ENCODE measurements at regions not wholly inside any gene's neighbourhood (a gene's known extent, or its start where the extent isn't known, plus 50 kb on each side); places are given as distances from the start of the nearest gene placed in this dataset.

DNA sequence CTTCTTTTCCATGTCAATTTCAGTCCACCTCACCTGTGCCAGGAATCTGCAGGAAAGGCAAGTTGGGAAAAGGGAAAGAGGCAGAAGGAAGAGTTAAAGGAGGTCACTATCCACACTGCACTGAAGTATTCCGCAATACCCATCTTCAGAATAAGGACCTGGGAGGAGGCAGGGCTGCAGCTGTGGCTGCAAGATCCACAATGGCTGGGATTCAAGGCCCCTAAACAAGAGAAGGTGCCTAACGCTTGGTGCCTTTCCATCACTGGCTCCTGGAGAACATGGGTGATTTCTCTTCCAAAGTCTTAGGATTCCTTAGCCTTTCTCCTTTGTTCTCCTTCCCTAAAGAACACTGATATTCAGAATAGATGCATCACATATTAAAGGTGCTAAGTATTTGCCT, 204.0 kb downstream of the GRIN2B start:
- Histone ChIP-seq H3K4me1 (no peaks in the 10 kb centered on the region), H3K36me3 (no peaks in the 10 kb centered on the region), H3K27me3 (no peaks in the 10 kb centered on the region), H3K27ac (no peak overlapping the region), H3K9me3 (no peaks in the 10 kb centered on the region), H3K4me3 (no peak overlapping the region)
- DNase-seq (no peak), ATAC-seq (no peak)
- 93 to 96% methylated on average over 2 of the region's 2 CpGs for WGBS, 2 donors
- TF ChIP-seq, protein P1, sequence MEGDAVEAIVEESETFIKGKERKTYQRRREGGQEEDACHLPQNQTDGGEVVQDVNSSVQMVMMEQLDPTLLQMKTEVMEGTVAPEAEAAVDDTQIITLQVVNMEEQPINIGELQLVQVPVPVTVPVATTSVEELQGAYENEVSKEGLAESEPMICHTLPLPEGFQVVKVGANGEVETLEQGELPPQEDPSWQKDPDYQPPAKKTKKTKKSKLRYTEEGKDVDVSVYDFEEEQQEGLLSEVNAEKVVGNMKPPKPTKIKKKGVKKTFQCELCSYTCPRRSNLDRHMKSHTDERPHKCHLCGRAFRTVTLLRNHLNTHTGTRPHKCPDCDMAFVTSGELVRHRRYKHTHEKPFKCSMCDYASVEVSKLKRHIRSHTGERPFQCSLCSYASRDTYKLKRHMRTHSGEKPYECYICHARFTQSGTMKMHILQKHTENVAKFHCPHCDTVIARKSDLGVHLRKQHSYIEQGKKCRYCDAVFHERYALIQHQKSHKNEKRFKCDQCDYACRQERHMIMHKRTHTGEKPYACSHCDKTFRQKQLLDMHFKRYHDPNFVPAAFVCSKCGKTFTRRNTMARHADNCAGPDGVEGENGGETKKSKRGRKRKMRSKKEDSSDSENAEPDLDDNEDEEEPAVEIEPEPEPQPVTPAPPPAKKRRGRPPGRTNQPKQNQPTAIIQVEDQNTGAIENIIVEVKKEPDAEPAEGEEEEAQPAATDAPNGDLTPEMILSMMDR (IDR thresholded peaks at IDR 0.05) = no peak
- intact Hi-C loops (cut with DNase I) = no loop called here

DNA sequence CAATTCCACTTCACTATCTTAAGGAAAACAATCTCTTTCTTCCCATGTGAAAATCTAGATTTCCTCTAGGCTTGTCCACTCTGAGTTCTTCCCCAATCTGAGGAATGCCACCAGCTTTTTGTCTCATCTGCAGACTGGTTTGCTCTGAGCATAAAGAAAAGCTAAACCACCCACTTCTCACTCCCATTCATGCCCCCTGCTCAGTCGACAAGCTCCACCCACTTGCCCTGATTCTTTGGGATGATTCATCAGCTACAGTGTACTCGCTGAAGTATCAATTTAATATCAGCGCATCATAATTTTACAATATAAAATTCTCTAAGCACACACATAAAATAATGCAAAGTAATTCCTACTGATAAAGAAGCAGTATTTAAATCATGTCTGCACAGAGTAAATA, 209.1 kb downstream of the GRIN2B start:
- intact Hi-C loops (cut with DNase I) = no loop called here
- H3K4me3 ChIP-seq = no peak overlapping the region
- TF ChIP-seq, protein P1 (IDR thresholded peaks at IDR 0.05) = no peak
- peaks cover 0 to 8% (median 0%) of the 10 kb centered on the region in 7 donors for H3K27me3 ChIP-seq
- WGBS, 2 donors = 58 to 86% methylated on average over 3 of the region's 3 CpGs
- ATAC-seq (no peak), DNase-seq (no peak)
- H3K36me3 ChIP-seq = no peaks in the 10 kb centered on the region
- H3K27ac ChIP-seq = no peak overlapping the region
- no peaks in the 10 kb centered on the region for H3K9me3 ChIP-seq
- H3K4me1 ChIP-seq = no peaks in the 10 kb centered on the region

DNA sequence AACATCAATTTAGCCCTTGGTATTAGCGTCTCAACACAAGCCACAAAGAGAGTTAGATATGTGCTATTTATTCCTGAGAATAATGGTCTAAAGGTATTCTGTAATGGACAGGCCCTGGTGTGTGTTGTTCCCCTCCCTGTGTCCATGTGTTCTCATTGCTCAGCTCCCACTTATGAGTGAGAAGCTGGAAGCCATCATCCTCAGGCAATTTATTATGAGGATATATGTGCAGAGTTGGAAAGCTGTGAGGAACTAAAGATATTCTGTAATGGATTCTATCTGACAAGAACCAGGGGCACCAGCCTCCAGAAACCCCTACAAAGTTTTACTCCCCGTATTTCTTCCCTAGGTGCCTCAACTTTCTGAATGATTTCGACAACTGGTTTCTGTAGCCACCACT, 210.8 kb downstream of the GRIN2B start:
- peaks cover 0 to 8% (median 0%) of the 10 kb centered on the region in 7 donors for H3K27me3 ChIP-seq
- intact Hi-C loops (cut with DNase I) = no loop called here
- DNase-seq = no peak
- H3K4me1 ChIP-seq = no peaks in the 10 kb centered on the region
- WGBS, 2 donors = 75 to 87% methylated on average over 3 of the region's 3 CpGs
- H3K27ac ChIP-seq = no peak overlapping the region
- H3K9me3 ChIP-seq = no peaks in the 10 kb centered on the region
- no peak for ATAC-seq
- no peaks in the 10 kb centered on the region for H3K36me3 ChIP-seq
- TF ChIP-seq, protein P1 (IDR thresholded peaks at IDR 0.05) = no peak
- H3K4me3 ChIP-seq = no peak overlapping the region

DNA sequence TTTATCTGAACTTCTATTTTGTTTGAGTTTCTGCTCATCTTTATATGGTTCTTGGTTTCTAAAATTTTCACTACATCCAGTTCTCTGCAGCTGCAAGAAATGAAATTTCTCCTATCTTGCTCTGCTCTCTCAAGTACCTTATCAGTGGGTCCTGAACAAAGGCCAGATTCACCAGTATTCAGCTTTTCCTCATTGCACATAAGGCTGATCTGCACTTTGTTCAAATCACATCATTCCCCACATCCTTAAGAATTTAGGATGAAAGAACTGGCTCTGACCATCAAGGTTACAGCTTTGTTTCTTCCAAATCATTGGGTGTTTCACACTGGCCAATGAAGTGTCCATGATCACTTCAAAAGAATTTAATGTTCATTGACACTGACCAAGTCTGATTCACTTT, 211.4 kb downstream of the GRIN2B start:
- Histone ChIP-seq H3K27me3 (peaks cover 0 to 8% (median 0%) of the 10 kb centered on the region in 7 donors), H3K27ac (no peak overlapping the region), H3K4me1 (no peaks in the 10 kb centered on the region), H3K4me3 (no peak overlapping the region), H3K9me3 (no peaks in the 10 kb centered on the region), H3K36me3 (no peaks in the 10 kb centered on the region)
- no peak for ATAC-seq
- DNase-seq = no peak
- intact Hi-C loops (cut with DNase I) = no loop called here
- TF ChIP-seq, protein P1 (IDR thresholded peaks at IDR 0.05) = no peak

DNA sequence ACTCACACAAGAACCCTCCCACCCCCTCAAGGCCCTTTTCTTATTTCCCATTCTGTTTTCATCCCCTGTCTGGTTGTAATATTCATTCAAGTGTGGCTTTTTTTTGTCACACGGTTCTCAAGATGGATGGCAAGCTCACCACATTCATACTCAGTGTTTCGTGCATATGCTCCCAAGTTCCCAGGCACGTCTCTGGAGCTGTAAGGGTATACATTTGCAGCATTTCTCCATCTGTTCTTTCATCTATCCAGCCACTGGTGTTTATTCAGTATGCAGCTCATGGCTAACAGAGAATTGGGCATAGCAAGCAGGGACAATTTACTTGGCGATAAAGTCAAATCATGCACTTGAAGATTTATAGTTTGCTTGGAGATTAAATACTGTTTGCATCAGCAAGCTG, 212.1 kb downstream of the GRIN2B start:
- DNase-seq (no peak), ATAC-seq (no peak)
- Histone ChIP-seq H3K36me3 (no peaks in the 10 kb centered on the region), H3K4me1 (no peaks in the 10 kb centered on the region), H3K9me3 (no peaks in the 10 kb centered on the region), H3K27me3 (peaks cover 0 to 10% (median 0%) of the 10 kb centered on the region in 7 donors), H3K27ac (no peak overlapping the region), H3K4me3 (no peak overlapping the region)
- TF ChIP-seq, protein P1 (IDR thresholded peaks at IDR 0.05) = no peak
- intact Hi-C loops (cut with DNase I) = no loop called here
- 87 to 88% methylated on average over 4 of the region's 4 CpGs for whole genome bisulfite sequencing, 2 donors
